NCI-H1694 treated with DMSO at 0.1 percent for 48 hours (cell line): ENCODE measurements at regions not wholly inside any gene's neighbourhood (a gene's known extent, or its start where the extent isn't known, plus 50 kb on each side); places are given as distances from the start of the nearest gene placed in this dataset.
"Not testable (repeated sequence)": the region's sequence is repeated elsewhere in the genome, so short reads cannot be mapped to it uniquely, and the experiment has no call there.

Source experiments
- DNase-seq: peaks from one replicate; lab custom pipeline; 2025; lab: John Stamatoyannopoulos, UW

DNA sequence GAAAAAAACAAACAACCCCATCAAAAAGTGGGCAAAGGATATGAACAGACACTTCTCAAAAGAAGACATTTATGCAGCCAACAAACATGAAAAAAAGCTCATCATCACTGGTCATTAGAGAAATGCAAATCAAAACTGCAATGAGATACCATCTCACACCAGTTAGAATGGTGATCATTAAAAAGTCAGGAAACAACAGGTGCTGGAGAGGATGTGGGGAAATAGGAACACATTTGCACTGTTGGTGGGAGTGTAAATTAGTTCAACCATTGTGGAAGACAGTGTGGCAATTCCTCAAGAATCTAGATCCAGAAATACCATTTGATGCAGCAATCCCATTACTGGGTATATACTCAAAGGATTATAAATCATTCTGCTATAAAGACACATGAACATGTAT lies 85.5 kb upstream of the WSB1 start:
- DNase-seq = not testable (repeated sequence)

DNA sequence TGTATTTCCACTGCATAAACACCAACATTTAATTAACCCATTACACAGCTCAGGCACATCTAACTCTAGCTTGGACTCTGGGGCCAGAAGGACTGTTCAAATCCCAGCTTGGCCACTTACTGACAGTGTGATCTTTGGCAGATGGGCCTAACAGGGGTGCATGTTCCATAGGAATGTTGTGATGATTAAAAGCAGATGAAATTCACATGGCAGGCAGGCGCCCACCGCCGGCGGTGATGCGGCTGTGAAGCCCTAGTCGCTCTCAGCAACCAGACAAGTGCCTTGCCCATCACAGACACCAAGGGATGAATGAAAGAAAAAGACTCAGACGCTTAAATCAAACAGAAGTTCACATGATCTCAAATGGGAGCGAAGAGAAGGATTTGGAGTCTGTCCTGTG lies 84.6 kb upstream of the WSB1 start:
- DNase-seq = no peak

DNA sequence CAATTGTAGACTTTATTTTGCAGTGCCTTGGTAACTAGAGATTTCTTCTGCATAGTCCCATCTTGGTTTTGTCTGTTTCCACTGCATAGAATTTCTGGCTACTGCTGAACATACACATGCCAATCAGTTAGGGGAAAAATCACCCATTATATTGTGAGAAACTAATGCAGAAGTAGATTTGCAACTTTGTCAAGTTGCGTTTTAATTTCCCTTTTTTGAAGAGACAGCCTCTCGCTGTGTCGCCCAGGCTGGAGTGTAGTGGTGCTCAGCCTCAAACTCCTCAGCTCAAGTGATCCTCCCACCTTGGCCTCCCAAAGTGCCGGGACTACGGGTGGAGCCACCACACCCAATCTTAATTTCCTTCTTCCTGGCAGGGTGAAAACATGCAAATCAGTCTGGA lies 83.1 kb upstream of the WSB1 start:
- not testable (repeated sequence) for DNase-seq

DNA sequence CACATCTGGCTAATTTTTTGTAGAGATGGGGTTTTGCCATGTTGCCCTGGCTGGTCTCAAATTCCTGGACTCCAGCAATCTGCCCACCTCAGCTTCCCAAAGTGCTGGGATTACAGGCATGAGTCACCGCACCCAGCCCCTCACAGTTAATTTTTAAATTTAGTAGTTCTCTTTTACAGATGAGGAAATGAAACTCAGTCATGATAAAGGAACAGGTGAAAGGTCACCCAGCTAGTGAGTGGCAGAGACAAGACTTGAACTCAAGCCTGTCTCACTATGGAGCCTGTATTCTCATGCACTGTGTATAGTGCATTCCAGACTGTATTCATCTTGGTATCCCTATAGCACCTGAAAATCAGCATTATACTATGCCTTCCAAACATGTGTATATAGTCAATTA lies 77.1 kb upstream of the WSB1 start:
- DNase-seq = no peak

DNA sequence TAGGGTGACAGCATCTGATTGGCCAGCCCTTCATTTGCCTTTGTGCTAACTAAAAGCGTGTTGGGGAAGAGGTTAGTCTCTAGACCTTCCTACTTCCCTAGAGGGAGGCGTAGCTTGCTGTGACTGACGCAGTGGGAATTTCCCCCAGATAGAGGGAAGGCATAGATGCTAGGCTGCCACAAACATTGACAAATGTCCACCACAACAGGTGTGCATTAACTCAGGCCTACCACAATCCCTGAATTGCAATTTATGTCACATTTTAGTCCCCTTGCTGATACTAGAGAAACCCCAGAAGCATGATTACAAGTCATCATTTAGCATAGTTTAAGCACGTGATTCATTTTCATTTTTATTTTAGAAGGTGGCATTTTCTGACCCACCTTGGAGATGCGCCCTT lies 76.3 kb upstream of the WSB1 start:
- no peak for DNase-seq

DNA sequence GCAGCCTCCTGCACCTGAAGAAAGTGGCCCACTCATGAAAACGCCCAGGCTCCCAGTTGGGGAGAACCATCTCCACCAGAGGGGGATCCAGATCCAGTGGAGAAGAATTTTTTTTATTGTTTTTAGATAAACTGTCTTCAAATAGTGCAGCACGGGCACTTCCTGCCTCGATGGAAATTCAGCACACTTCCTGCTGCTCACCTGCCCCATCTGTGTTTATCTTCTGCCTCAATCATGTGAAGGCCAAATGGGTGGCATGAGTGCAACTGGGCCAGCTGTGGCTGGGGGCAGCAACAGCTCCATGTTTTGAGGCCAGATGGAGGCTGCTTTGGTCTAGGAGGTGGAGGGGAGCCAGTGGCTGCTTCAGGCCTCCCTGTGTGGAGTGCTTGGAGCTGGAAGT lies 75.9 kb upstream of the WSB1 start:
- no peak for DNase-seq

DNA sequence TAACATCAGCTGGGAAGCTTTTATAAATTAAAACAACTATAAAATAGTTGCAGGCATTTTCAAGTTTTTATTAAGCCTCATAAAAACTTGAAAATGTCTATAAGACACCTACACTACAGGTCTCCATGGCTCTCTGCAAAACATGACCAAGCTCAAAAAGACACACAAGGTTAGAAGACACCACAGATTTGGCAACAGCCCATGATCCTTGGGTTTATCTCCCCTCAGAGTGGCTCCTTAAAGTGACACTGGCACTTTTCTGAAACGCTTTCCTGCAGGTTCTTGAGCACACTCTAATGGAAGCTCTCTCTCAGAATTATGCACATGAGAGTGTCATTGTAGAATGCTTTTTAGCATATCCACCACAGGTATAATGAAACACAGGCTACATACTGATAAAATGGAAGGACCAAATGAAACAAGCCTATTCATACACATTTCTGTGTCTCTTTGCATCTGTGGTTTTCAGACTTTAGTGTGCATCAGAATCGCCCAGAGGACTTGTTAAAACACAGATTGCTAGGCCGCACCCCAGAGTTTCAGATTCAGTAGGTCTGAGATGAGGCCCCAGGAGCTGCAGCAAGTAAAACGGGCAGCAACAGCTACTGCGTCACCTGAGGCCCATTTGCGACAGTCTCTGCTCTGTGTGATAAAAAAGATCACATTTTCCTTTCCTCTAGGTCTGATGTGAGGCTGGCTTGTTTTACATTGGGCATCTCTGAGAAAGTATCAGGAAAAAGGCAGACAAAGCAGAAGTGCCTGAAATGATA lies 75.0 kb upstream of the WSB1 start:
- no peak for DNase-seq

DNA sequence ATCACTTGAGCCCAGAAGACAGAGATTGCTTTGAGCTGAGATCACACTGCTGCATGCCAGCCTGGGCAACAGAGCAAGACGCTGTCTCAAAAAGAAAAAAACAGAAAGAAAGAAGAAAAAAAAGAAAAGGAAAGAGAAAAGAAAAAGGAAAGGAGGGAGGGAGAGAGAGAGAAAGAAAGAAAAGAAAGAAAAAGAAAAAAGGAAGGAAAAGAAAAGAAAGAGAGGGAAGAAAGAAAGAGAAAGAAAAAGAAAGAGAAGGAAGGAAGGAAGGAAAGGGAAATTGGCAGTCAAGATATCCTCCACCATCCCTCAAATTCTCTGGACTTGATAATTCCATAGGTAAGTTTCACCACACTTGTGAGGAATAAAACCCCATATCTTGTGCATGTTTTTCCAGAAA lies 71.4 kb upstream of the WSB1 start:
- no peak for DNase-seq

DNA sequence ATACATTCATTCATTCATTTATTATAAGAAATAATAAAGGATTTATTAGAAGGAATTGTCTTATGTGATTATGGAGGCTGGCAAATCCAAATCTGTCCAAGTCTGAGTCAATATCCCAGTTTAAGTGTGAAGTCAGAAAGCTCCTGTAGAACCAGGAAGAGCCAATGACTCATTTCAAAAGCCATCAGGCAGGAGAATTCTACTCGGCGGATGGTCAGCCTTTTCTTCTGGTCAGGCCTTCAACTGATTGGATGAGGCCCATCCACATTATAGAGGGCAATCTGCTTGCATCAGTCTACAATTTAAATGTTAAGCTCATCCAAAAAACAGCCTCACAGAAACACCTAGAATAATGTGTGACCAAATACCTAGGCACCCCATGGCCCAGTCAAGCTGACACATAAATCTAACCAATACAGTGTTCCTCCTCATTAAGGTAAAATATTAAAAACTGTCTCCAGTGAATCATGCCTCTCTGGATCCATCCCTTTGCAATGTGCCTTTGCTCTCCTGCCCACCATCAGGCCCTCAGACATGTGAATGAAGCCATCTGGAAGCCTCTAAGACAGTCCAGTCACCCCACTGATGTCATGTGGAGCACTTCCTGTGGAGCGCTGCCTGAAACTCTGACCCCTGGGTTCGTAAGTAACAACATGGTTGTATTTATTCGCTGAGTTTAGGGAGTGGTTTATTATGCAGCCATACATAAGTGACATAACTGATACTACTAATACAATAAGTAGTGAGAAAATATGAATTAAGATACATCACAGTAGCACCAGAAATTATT lies 69.2 kb upstream of the WSB1 start:
- DNase-seq = no peak

DNA sequence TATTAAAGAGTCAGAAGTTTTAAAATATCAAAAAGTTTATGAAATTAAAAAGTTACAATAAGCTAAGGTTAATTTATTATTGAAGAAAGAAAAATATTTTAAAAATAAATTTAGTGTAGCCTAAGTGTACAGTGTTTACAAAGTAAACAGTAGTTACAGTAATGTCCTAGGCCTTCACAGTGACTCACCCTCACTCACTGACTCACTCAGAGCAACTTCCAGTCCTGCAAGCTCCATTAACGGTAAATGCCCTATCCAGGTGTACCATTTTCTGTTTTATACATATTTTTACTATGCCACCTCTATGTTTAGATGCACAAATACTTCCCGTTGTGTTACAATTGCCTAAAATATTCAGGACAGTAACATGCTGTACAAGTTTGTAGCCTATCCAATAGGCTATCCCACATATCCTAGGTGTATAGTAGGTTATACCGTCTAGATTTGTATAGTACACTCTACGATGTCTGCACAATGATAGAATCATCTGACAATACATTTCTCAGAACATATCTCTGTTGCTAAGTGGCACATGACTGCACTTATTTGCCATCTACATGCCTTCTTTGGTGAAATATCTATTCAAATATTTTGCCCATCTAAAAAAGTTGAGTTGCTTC lies 67.2 kb upstream of the WSB1 start:
- DNase-seq = no peak

DNA sequence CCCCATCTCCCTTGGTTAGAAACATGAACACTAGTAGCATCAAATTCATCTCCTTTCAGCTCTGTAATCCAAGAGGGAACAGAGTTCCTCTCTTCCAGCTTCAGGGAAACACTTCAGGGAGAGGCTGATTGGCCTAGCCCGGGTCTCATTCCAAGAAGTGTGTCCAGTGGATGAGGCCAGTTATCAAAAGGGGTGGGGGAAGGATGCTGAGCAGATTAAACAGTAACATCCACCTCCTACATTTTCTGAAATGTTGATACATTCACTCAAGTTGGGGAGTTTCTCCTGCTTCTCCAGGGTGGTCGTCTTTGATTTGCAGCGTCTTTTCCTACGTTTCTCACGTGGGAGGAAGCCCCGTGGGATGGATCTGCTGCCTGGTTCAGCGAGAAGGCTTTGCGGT lies 62.9 kb upstream of the WSB1 start:
- DNase-seq = no peak

DNA sequence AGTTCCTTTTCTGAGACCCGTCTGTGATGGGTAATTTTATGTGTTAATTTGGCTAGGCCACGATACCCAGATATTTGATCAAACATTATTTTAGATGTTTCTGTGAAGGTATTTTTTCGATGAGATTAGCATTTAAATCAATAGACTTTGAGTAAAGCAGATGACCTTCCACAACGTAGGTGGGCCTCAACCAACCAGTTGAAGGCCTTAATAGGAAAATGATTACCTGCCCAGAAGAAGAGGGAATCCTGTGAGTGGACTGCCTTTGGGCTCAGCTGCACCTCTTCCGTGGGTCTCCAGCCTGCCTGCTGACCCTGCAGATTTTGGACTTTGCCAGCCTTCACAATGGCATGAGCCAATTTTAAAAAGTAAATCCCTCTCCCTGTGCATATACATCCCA lies 61.6 kb upstream of the WSB1 start:
- no peak for DNase-seq

DNA sequence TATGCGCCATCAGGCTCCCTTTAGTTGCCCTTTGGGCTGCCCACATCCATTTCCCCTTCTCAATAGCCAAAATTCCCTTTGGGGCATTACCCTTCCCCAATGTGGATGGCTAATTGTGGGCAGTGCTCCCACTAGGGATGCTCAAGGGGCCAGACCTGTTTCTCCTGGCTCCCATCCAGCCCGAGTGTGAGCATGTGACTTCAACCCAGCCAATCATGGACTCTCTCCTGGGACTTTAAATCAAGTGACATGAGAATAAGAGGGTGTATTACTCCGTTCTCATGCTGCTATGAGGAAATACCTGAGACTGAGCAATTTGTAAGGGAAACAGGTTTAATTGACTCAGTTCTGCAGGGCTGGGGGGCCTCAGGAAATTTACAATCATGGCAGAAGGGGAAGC lies 60.9 kb upstream of the WSB1 start:
- no peak for DNase-seq

DNA sequence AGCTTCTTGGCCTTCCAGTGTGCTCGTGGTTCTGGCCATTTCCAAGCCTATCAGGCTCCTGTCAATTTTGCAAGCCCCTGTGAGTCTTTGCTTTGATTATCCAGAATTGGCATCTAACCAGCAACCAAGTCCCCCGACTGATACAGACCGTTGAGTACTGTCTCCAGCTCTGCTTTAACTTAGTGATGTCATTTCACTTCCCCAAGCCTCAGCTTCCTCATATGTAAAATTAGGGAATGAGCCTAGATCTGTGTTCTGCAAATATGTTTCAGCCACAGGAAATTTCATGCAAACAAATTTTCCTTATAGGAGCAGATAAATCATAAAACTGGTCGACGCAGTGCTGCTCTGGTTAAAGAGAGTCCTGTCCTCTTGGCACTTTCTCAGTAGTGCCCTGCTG lies 60.1 kb upstream of the WSB1 start:
- DNase-seq = no peak

DNA sequence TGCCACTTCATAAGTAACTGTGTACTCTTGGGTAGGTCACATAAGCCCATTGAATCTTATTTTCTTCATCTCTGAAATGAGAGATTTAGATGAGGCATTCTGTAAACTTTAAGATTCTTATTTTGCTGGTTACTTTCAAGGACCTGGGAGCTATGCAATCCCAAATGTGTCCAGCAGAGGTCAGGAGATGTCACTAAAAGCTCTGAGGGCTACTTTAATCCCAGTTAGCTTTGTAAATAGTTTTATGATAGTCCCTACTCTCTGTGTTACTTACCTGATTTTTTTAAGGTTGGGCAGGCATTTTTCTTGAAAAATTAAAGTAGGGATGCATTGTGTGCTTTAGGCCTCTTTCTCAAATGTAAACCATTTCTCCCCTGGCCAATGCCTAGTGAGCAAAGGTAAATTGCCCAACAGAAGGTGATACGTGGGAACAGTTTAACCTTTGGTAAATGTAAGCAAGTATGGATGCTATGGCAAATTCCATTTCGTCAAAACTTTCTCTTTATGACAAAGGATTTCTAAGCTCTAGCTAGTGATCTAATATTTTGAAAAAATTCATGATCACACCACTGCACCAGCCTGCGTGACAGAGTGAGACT lies 57.1 kb upstream of the WSB1 start:
- peak; percentile 62 for DNase-seq

DNA sequence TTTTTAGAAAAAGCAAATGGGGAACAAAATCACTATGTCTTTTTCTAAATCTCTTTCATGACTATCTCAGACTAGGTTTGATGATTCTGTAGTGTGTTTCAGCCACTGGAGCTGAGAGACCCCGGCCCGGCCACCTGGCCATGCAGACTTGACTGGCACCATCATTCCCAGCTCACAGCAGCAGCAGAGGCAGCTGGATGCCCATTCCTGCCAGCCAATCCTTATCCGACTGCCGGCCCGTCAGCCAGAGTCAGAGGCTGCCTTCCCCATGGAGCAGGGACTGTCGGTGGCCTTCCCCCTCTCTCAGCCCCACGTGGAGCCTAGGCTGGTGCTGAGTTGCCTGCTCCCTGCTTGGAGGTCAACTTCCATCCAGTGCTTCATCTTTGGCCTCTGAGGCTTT lies 56.0 kb upstream of the WSB1 start:
- DNase-seq = no peak

DNA sequence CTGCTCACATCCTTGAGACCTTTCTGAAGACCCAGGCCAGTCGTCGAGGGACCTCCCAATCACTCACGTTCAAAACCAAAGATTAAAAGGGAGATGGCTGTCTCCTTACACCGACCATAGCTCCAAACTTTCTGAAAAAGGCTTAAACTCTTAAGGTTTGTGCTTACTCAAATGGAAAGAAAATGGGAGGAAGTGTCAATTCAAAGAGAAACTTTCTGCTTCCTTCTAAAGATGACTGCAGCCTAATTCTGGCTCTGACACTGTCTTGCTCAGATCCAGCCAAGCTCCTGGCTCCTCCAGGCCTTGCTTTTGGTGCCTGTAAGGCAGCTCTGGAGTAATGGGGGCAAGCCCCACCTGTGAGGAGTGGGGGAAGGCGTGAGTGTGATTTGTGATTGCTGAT lies 54.9 kb upstream of the WSB1 start:
- DNase-seq = no peak

DNA sequence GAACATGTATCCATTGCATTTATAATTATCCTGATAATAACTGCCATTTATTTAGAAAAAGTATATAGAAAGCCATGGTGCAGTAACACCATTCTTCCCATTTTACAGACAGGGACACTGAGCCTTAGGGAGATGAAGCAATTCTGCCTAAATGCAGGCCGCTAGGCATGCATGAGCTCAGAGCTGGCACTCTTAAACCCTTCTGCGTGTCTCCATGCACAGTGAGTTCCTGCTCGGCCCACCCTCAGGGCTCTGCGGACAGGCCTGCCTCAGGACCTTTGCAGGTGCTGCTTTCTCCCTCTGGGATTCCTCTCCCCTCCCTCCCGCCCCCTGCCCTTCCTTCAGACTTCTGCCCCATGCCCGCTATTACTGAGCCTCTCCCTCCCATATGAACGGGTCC lies 54.3 kb upstream of the WSB1 start:
- DNase-seq = no peak

DNA sequence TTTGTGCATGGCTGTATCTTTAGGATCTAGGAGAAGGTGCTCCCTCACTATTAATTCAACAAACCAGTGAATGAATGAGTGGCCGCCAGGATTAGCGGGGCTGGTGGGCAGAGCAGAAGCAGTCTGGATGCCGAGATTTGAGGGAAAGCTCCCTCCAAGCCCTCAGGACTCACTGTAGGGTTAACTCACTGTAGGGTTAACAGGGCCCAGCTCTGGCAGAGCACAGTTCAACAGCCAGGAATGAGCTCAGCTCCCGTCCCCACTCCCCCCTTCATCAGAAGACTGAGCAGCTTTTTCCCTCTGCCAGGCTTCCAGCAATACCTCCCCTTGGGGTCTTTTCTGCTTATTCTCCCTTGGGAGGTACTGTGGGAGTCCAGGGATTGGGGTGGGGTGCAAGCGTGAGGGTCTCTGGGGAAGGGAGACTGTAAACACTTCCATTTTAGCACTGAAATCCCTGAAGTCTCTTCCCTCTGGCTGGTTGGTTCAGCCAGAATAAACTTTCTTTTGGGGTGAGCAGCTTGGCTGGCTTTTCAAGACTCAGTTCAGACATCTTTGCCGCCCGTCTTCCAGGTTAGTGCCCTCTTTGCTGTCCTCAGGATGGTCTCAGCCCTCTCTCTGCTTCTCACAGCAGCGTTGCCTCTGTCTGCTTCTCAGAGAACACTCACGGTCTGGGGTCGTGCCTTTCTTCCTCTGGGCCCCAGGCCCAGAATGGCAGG lies 53.7 kb upstream of the WSB1 start:
- no peak for DNase-seq

DNA sequence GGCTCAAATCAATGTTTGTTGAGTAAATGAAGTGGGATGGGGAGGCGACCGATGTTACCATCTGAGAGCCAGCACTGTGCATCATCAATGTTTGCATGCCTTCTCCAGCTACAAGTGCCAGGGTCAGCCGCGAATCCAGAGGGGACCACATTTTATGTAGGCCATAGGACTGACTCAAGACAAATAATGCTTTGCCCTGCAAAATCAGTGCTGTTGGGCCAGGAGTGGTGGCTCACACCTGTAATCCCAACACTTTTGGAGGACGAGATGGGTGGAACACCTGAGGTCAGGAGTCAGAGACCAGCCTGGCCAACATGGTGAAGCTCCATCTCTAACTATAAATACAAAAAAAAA lies 53.1 kb upstream of the WSB1 start:
- DNase-seq = no peak

DNA sequence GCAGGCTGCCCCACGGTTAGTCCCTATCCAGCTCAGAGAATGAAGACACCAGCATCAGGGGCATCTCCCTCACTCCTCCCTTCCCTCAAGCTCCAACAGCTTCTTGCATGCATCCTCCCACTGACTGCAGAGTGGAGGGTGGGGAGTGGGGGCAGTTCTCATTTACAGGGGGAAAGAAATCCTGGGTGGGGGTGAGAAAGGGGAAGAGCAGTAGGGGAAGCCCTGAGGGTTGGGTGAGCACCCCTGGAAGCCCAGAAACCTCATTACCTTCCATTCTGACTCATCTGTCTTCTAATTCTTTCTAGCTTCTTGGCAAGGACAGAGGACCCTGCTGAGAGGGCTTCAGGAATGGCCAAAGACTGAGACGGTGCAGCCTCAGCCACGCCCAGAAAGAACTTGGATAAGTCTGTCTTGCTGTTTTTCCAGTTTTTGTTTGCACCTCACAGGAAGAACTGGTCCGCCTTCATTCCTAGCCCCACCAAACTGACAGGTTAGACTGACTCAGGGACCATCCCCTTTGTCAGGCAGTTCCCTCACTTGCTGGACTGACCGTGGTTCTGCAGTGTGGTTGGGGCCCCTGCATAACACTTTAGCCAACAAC lies 52.5 kb upstream of the WSB1 start:
- no peak for DNase-seq

DNA sequence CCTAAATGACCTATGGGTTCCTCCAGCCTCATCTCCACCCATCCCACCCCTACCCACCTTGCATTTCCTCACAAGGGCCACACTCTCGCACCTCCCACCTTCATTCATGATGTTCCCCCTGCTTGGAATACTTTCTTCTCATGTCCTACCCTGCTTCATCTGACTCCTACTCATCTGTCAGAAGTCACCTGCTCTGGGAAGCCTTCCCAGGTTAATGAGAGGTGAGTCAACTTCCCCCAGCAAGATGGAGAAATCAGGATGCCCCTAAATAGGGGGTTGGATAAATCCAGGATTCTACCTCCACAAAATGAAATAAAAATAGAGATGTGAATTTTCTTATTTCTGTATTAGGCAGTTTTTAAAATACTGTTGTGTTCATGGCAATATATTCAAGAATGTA lies 51.0 kb upstream of the WSB1 start:
- no peak for DNase-seq
